NCI-H748 (cell line): ENCODE measurements at regions not wholly inside any gene's neighbourhood (a gene's known extent, or its start where the extent isn't known, plus 50 kb on each side); places are given as distances from the start of the nearest gene placed in this dataset.
"Not testable (repeated sequence)": the region's sequence is repeated elsewhere in the genome, so short reads cannot be mapped to it uniquely, and the experiment has no call there.

Experiments used
- DNase-seq: peaks from one replicate; lab custom pipeline; 2025; ENCODE audit not compliant: unreplicated experiment; lab: John Stamatoyannopoulos, UW

GRCh38 chr10:120047926-120048325 is 155.4 kb downstream of the SEC23IP start:
- DNase-seq = no peak

GRCh38 chr10:120048391-120048790 is 155.9 kb downstream of the SEC23IP start:
- no peak for DNase-seq

DNA sequence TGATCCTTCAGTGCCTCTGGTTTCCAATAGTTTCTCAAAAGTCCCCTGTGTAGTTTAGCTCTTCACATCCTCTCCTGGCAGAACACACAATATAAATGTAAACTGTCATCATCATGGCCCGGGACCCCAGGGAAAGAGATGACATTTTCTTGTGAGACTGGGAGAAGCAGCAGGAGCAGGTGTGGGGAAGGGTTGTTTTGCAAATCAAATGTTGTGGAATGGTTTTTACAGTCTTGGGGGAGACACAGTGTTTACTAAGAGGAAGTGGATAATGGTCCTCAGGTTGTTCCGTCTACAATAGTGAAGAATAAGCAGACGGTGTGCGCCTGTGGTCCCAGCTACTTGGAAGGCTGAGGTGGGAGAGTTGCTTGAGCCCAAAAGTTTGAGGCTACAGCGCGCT is 159.1 kb downstream of the SEC23IP start:
- DNase-seq = no peak

DNA sequence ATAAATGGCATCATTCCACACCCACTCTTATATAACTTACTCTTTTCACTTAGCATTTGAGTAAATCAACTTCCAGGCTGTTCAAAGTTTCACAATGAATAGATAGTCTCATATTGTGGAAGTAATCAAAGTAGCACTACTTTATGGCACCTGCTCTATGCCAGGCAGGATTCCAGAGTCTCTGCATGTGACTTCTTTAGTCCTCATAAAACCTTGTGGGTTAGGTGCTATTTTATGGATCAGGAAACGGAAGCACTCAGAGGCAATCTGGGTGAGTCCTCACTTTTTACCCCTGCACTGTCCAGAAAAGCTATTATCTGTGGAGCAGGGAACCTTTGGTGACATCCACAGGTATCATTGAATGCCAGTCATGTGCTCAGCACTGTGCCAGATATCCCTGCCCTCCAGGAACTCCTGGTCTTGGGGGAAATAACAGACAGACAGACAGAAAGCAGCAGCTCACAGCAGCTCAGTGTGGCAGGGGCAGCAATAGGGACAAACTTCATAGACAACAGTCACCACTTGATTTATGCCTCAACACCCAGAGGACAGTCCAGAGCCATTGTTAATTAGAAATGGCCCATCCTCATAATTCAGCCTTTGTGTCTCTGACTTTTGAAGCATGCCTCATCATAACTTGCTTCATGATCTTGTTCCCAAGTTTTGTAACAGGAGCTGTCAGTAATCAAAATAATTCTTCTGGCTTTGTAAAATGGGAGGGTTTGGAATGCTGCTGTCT is 160.6 kb downstream of the SEC23IP start:
- DNase-seq = no peak

GRCh38 chr10:120059790-120060189 is 167.3 kb downstream of the SEC23IP start:
- DNase-seq = not testable (repeated sequence)

DNA sequence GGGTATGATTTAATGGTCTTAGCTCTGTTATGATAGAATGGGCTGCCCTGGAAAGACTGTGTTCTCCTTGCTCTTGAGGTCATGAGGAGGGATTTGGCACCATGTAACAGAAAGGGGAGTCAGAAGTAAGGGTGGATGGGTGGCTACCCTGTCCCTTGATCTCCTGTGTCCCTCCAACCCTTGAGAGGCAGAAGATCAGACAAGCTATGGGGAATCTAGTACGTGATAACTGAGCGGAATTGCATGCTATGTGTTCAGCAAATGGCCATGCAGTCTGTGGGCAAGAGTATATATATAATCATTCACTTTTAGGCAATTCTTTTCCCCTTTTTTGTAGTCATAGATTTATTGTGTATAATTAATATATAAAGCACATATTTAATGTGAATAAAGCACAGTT is 174.9 kb downstream of the SEC23IP start:
- no peak for DNase-seq

DNA sequence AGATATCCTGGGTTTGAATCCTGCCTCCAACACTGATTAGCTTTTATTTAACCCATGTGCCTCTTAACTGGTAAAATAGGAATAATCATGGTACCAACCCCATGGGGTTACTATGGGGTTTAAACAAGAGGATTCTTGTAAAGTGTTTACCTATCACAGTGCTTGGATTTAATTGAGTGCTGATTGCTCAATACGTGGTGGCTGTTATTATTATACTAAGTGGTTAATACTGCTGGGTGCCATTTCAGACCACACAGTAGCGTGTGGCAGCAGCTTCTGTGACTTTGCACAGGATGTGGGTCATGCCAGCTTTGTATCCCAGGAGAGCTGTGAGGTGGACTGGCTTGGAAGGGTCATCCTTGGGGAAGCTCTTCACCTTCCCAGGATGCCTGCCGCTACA is 177.2 kb downstream of the SEC23IP start:
- peak; percentile 47 for DNase-seq

DNA sequence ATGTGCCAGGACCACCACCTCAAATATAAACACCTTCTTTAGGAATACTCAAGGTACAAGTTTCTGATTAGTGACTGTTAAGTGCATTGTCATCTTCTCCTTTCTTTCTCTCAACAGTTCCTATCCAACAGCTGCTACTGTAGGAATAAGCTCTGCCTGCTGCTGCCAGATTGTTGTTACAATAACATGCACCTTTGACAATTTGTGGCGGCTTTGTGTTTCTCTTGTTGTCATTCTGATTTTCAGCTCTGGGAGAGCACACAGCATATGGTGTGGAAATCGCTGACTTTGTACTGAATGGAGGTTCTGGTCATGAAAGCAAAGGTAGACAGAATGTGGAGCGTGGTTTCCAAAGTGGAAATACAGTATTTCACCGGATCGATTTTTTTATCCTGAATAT is 182.8 kb downstream of the SEC23IP start:
- DNase-seq = no peak

DNA sequence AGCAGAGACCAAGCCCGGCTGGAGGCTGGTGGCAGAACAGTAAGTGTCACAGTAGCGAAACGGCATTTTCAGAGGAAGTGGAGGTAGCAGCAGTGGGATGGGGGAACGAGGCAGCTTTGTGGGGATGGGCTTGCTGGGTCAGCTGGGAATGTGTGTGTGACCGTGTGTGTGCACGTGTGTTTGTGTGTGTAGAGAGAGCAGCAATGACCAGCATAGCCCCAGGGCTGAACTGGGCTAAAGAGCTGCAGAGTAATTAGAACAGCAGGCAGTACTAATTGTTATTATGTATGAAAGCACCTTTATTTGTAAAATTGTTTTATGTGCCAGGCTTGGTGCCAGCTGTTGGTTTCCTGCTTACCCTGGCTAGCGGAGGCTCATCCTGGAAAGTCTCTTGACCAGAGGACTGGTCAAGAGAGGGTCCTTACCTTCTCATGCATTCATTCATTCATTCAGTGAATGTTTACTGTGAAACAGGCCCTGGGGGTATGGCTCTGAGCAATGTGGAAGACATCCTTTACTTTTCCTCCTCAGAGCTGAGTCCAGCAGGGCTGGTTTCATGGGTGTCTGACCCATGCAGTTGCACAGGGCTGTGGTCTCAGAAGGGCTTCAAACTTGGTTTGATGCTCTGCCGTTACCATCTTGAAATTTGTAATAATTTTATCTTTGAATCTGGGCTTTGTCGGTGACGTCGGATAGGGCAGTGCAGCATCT is 184.6 kb downstream of the SEC23IP start:
- DNase-seq = peak; percentile 72

DNA sequence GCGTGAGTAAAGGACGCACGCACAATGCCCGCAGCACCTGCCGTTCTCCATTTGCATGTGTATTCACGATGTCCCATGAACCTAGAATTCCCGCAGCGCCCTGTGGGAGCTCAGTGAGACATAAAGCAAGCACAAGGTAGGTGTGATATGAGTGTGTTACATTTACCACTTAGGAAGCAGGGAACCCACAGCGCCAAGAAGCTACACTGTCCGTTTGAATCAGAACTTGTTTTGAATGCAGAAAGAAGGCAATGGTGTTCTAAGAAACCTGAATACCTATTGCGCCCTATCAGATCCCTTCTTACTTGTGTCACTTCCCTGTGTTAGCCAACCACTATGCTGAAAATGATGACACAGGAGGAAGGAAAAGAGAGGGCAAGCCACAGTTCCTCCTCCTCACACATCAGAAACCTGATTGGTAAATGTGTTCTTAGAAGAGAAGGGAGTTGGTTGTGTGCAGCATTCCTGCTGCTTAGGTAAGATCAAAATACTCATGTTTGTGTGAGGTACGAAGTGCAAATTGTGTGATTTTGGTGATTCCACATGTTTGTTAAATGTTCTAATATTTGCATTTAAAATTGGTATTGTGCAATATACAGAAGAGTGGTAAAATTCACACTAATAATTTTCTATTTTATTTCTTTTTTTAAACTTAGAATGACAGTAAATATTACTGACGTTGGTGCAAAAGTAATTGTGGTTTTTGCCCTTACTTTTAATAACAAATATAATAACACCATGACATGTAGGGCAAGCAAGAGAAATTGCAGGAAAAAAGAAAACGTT is 185.4 kb downstream of the SEC23IP start:
- peak; percentile 80 for DNase-seq

- DNase-seq = no peak
Measured at GRCh38 chr10:120085096-120085796, 192.7 kb downstream of the SEC23IP start.

DNA sequence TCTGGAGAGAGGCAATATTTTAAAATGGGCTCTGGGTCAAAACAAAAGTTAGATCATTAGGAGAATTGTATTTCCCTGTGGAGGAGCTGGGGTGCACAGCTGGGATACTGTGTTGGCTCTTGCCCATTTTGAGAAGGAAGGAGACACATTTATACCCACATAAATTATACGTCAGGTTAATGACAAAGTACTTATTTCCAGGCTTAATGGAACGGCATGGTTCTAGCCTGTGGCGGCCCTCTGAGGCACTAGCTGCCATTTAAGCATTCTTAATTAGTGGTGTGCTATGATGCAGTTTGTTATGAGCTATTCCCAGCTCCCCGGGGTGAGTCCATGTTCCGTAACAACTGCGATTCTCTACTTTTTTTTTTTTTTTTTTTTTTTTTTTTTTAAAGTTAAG is 193.5 kb downstream of the SEC23IP start:
- no peak for DNase-seq

- no peak for DNase-seq
Measured at GRCh38 chr10:120087109-120087508, 194.6 kb downstream of the SEC23IP start.

- DNase-seq = no peak
Measured at GRCh38 chr10:120095875-120096274, 203.3 kb downstream of the SEC23IP start.

GRCh38 chr10:120097766-120098165 is 205.2 kb downstream of the SEC23IP start:
- no peak for DNase-seq

GRCh38 chr10:120098232-120098930 is 205.9 kb downstream of the SEC23IP start:
- DNase-seq = no peak

- no peak for DNase-seq
Measured at GRCh38 chr10:120103738-120104560, 211.4 kb downstream of the SEC23IP start.

- no peak for DNase-seq
Measured at GRCh38 chr10:120105001-120105400, 212.5 kb downstream of the SEC23IP start.

- no peak for DNase-seq
Measured at GRCh38 chr10:120105492-120105891, 213.0 kb downstream of the SEC23IP start.

DNA sequence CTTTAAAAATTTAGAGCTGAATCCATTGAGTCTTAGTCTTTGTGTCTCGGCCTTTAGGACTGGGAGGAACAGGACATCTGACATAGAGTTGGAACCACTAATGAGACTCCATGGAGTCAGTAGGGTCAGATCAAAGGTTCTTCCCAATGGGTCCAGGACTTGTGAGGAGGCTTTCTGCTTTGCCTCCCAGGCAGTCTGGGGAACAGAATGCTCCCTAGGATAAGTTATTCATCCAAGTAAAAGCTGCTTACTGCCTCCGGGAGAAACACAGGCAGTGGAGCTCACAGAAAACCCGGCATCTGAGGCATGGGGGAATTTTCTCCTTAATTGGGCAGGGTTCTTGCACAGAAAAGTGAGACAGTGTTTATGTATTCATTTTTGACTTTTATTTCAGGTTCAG is 216.4 kb downstream of the SEC23IP start:
- no peak for DNase-seq
